Left lung (tissue), 4 donors: ENCODE measurements at regions not wholly inside any gene's neighbourhood (a gene's known extent, or its start where the extent isn't known, plus 50 kb on each side); places are given as distances from the start of the nearest gene placed in this dataset.

Experiments
- ATAC-seq: fragments of 200-7000 bp; cut with Tn5 transposase; one replicate; pipeline ENCODE4 v1.9.1; 2020; ENCODE audit warnings: moderate library complexity
- DNase-seq, 4 donors: peaks; one replicate each; pipeline ENCODE4 v3.0.0-alpha.2; 2013 to 2020
- H3K27ac ChIP-seq, 2 donors: fragments of 200-600 bp; sonication (generic) in 1 of 2; one replicate each; pipeline versions ENCODE4 v1.5.0 to v1.8.0; 2020 to 2021
- H3K27me3 ChIP-seq, 2 donors: fragments of 200-600 bp; sonication (generic) in 1 of 2; one replicate each; pipeline versions ENCODE4 v1.5.0 to v1.8.0; 2020 to 2021
- H3K36me3 ChIP-seq, 2 donors: fragments of 200-600 bp; sonication (generic) in 1 of 2; one replicate each; pipeline versions ENCODE4 v1.5.0 to v1.8.0; 2020 to 2021
- H3K4me1 ChIP-seq, 2 donors: fragments of 200-600 bp; one replicate each; pipeline ENCODE4 v1.8.0; 2021
- H3K4me3 ChIP-seq, 2 donors: fragments of 200-600 bp; sonication (generic) in 1 of 2; one replicate each; pipeline versions ENCODE4 v1.5.0 to v1.8.0; 2020 to 2021; ENCODE audit warnings: mild to moderate bottlenecking in 1 of 2
- H3K9me3 ChIP-seq, 2 donors: fragments of 200-600 bp; sonication (generic) in 1 of 2; one replicate each; pipeline versions ENCODE4 v1.5.0 to v1.8.0; 2020 to 2021
- CTCF ChIP-seq, 2 donors: fragments of 200-600 bp; sonication (generic) in 1 of 2; IDR thresholded peaks; one replicate each; pipeline versions ENCODE4 v1.5.0 to v1.8.0; 2021; ENCODE audit warnings: antibody characterized with exemption in 2 of 2
- intact Hi-C, 2 donors: fragments of 100-400 bp; cut with DNase I; formaldehyde crosslinking; loops; one replicate each; pipeline versions ENCODE4 v1.11.2 to v1.14.2; 2022
- donor health status: DM: no; HTN: yes; CAD: no.
- donor health status: DM: no; HTN: no; CAD: no.

- H3K36me3 ChIP-seq, result no peaks in the 10 kb centered on the region
- DNase-seq (no peak), ATAC-seq (no peak)
- peaks cover 0 to 18% of the 10 kb centered on the region in 2 donors for H3K27me3 ChIP-seq
- peaks cover 0 to 6% of the 10 kb centered on the region in 2 donors for H3K9me3 ChIP-seq
- no peaks in the 10 kb centered on the region for H3K4me1 ChIP-seq
- H3K4me3 ChIP-seq, result no peak overlapping the region
- TF ChIP-seq CTCF (IDR thresholded peaks at IDR 0.05), result no peak
- intact Hi-C loops, result no loop called here
- H3K27ac ChIP-seq, result no peak overlapping the region
These were observed 523.7 kb downstream of the TCERG1L start for GRCh38 chr10:130787821-130788220.

GRCh38 chr10:130790339-130790738, 521.2 kb downstream of the TCERG1L start:
- no peak for DNase-seq
- intact Hi-C loops, result no loop called here
- no peaks in the 10 kb centered on the region for H3K4me1 ChIP-seq
- peaks cover 0 to 21% of the 10 kb centered on the region in 2 donors for H3K27me3 ChIP-seq
- H3K9me3 ChIP-seq, result peaks cover 0 to 6% of the 10 kb centered on the region in 2 donors
- no peak for TF ChIP-seq CTCF (IDR thresholded peaks at IDR 0.05)
- H3K27ac ChIP-seq, result no peak overlapping the region
- no peak overlapping the region for H3K4me3 ChIP-seq
- ATAC-seq, result no peak
- no peaks in the 10 kb centered on the region for H3K36me3 ChIP-seq

- intact Hi-C loops, result no loop called here
These were observed 519.2 kb downstream of the TCERG1L start for GRCh38 chr10:130792096-130792845.

GRCh38 chr10:130795819-130796218, 515.7 kb downstream of the TCERG1L start:
- H3K4me3 ChIP-seq, result no peak overlapping the region
- peaks cover 0 to 26% of the 10 kb centered on the region in 2 donors for H3K27me3 ChIP-seq
- TF ChIP-seq CTCF (IDR thresholded peaks at IDR 0.05), result no peak
- DNase-seq (no peak), ATAC-seq (no peak)
- no peaks in the 10 kb centered on the region for H3K4me1 ChIP-seq
- intact Hi-C loops, result no loop called here
- H3K27ac ChIP-seq, result no peak overlapping the region
- H3K36me3 ChIP-seq, result no peaks in the 10 kb centered on the region
- H3K9me3 ChIP-seq, result peaks cover 0 to 6% of the 10 kb centered on the region in 2 donors

More at GRCh38 chr10:130792096-130792845, 519.2 kb downstream of the TCERG1L start:
- Histone ChIP-seq H3K4me3 (no peak overlapping the region), H3K27me3 (peaks cover 0 to 25% of the 10 kb centered on the region in 2 donors), H3K9me3 (peaks cover 0 to 6% of the 10 kb centered on the region in 2 donors), H3K36me3 (no peaks in the 10 kb centered on the region), H3K4me1 (no peaks in the 10 kb centered on the region), H3K27ac (no peak overlapping the region)
- ATAC-seq (no peak), DNase-seq (no peak)
- TF ChIP-seq CTCF (IDR thresholded peaks at IDR 0.05), result no peak

GRCh38 chr10:130799532-130799931, 512.0 kb downstream of the TCERG1L start:
- Histone ChIP-seq H3K27ac (no peak overlapping the region), H3K4me3 (no peak overlapping the region), H3K36me3 (no peaks in the 10 kb centered on the region), H3K9me3 (no peaks in the 10 kb centered on the region), H3K27me3 (peaks cover 0 to 22% of the 10 kb centered on the region in 2 donors), H3K4me1 (no peaks in the 10 kb centered on the region)
- no peak for TF ChIP-seq CTCF (IDR thresholded peaks at IDR 0.05)
- ATAC-seq (no peak), DNase-seq (no peak)
- intact Hi-C loops, result no loop called here
